Activated CD4-positive, alpha-beta T cell treated with anti-CD3 and anti-CD28 coated beads for 48 hours (primary cell): ENCODE measurements at regions not wholly inside any gene's neighbourhood (a gene's known extent, or its start where the extent isn't known, plus 50 kb on each side); places are given as distances from the start of the nearest gene placed in this dataset.

Experiments
- DNase-seq: peaks from one replicate; pipeline ENCODE4 v3.0.0-alpha.2; 2020

- DNase-seq: no peak
Measured at GRCh38 chr12:24025153-24025798, 75.8 kb upstream of the SOX5 start.

- DNase-seq: no peak
Measured at GRCh38 chr12:24023081-24023480, 73.6 kb upstream of the SOX5 start.

GRCh38 chr12:24021164-24021502, 71.7 kb upstream of the SOX5 start:
- no peak for DNase-seq

GRCh38 chr12:24020397-24021163, 71.1 kb upstream of the SOX5 start:
- no peak for DNase-seq

GRCh38 chr12:24015833-24016160, 66.3 kb upstream of the SOX5 start:
- DNase-seq: no peak

GRCh38 chr12:24014915-24015832, 65.7 kb upstream of the SOX5 start:
- DNase-seq: no peak

- no peak for DNase-seq
Measured at GRCh38 chr12:24014240-24014639, 64.8 kb upstream of the SOX5 start.

GRCh38 chr12:24012528-24012927, 63.1 kb upstream of the SOX5 start:
- no peak for DNase-seq

- DNase-seq: no peak
Measured at GRCh38 chr12:24011927-24012507, 62.5 kb upstream of the SOX5 start.

GRCh38 chr12:24008166-24008565, 58.7 kb upstream of the SOX5 start:
- DNase-seq: no peak
